AG08395 (cell line): ENCODE measurements at regions not wholly inside any gene's neighbourhood (a gene's known extent, or its start where the extent isn't known, plus 50 kb on each side); places are given as distances from the start of the nearest gene placed in this dataset.

ENCODE experiments used
- DNase-seq: peaks from one replicate; pipeline ENCODE4 v3.0.0; 2012; ENCODE audit warnings: mixed read lengths, low spot score

DNA sequence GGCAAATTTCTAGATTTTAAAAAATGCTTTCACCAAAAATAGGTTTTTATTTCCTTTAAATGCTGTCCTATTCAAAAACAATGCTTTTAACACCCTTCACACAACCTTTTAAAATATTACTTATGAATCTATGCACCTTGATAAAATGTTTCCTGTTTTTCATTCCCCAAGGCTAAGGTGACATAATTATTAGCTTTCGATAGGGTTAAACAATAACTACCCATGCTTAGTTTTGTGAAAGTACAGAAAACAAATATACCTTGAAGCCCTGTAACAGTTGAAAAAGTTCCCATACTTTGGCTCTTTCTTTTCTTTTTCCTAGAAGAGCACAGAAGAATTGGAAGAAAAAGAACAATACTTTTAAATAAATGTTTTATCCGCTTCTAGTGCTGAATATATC is 54.9 kb upstream of the ITPRID2 start:
- no peak for DNase-seq

- no peak for DNase-seq
Measured at GRCh38 chr2:181837563-181837962, 54.0 kb upstream of the ITPRID2 start.

DNA sequence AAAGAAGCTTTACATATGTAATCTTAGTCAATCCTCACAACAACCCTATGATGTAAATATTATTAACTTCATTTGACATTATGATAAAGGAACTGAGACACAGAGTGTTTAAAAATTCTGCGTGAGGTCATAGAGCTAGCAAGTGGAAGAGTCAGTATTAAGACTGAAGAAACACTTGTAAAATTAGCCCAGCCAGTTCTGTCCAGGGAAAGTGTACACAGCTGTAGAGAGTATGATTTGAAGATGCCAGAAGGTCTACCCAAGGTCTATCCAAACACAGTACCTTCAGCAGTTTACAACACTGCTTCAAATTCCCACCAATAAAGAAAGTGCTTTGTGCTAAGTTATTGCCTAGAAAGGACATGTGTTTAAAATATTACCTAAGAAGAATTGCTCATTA is 51.7 kb upstream of the ITPRID2 start:
- DNase-seq: no peak

GRCh38 chr2:181841079-181841478 is 50.5 kb upstream of the ITPRID2 start:
- DNase-seq: no peak
